GM12891 (cell line): ENCODE measurements at regions not wholly inside any gene's neighbourhood (a gene's known extent, or its start where the extent isn't known, plus 50 kb on each side); places are given as distances from the start of the nearest gene placed in this dataset.

ENCODE experiments used
- POLR2A ChIP-seq: IDR thresholded peaks from 2 replicates; pipeline ENCODE4 v1.6.1; 2011; ENCODE audit warnings: low read depth, low read length, control low read depth
- POLR2AphosphoS5 ChIP-seq: IDR thresholded peaks from 2 replicates; pipeline ENCODE4 v1.6.1; 2011; ENCODE audit warnings: low read depth, low read length, control low read depth
- TAF1 ChIP-seq: IDR thresholded peaks from 2 replicates; pipeline ENCODE4 v1.6.1; 2011; ENCODE audit warnings: low read depth, low read length, control low read depth

DNA sequence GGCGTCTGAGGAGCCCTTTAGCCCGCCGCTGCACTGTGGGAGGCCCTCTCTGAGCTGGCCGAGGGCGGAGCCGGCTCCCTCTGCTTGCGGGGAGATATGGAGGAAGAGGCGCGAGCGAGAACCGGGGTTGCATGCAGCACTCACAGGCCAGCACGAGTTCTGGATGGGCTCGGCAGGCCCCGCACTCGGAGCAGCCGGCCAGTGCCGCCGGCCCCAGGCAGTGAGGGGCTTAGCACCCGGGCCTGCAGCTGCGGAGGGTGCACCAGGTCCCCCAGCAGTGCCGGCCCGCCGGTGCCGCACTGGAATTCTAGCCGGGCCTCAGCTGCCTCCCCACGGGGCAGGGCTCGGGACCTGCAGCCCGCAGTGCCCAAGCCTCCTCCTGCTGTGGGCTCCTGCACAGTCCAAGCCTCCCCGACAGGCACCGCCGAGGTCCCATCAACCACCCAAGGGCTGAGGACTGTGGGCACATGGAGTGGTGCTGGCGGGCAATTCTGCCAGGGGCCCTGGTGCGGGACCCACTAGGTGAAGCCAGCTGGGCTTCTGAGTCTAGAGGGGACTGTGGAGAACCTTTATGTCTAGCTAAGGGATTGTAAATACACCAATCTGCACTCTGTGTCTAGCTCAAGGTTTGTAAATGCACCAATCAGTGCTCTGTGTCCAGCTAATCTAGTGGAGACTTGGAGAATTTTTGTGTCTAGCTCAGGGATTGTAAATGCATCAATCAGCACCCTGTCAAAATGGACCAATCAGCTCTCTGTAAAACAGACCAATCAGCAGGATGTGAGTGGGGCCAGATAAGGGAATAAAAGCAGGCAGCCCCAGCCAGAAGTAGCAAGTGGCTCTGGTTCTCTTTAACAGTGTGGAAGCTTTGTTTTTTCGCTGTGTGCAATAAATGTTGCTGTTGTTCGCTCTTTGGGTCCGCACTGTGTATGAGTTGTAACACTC is 329.7 kb upstream of the JARID2 start:
- TF ChIP-seq POLR2AphosphoS5 (no peak), TAF1 (no peak), POLR2A (no peak)
